Daoy (cell line): ENCODE measurements at regions not wholly inside any gene's neighbourhood (a gene's known extent, or its start where the extent isn't known, plus 50 kb on each side); places are given as distances from the start of the nearest gene placed in this dataset.
"Not testable (repeated sequence)": the region's sequence is repeated elsewhere in the genome, so short reads cannot be mapped to it uniquely, and the experiment has no call there.

Source experiments
- DNase-seq: peaks from one replicate; pipeline ENCODE4 v3.0.0-alpha.2; 2015; ENCODE audit warnings: low read depth

DNA sequence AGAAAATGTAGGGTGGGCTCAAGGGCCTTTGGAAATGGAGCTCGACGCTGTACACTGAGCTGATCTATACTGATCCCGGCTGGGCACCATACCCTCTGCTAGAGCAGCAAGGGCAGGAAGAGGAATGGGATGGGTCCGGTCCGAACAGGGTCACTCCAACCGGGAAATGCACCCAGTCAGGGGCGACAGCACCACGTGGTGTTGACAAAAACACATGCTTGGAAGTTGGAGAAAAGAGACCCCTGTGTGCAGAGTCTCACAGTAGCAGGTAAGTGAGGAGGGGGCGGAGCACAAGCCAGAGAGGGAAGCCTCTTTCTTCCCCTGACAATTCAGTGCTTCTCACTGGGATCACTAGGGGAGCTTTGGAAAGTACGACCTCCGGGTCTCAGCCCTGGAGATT, 84.1 kb upstream of the ASB18 start:
- no peak for DNase-seq

DNA sequence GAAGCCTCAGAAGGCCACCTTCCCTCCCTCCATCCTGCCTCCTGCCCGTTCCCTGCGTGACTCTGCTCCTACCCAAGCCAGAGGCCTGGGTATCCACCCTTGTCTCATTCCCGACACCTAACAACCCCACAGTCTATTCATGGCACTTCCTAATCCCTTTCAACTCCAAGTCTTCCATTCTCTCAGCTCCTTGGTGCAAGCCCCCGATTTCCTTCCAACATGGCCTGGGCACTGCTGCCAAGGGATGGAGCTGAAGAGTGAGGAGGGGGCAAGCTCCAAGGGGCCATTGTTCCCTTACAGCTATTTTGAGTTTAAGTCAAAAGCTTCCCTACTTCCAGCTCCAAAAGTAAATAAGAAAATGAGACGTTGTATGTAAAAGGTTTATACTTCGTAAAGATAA, 84.8 kb upstream of the ASB18 start:
- no peak for DNase-seq

DNA sequence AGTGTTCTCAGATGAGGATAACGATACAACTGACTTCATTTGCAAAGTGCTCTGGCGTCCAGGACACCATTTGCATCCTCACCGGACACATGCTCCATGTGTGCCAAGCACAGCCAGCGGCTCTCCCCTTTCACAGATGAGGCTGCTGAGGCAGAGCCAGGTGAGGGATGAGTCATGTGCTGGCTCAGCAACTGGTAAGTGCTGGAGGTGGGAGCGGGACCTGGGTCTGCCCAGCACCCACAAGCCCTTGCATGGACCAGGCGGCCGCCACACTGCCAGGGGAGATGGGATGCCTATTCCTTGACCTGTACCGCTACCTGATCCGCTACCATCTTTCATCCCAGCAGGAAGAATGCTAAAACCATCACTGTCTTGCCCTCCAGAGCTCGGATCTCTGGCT, 86.2 kb upstream of the ASB18 start:
- DNase-seq: no peak

DNA sequence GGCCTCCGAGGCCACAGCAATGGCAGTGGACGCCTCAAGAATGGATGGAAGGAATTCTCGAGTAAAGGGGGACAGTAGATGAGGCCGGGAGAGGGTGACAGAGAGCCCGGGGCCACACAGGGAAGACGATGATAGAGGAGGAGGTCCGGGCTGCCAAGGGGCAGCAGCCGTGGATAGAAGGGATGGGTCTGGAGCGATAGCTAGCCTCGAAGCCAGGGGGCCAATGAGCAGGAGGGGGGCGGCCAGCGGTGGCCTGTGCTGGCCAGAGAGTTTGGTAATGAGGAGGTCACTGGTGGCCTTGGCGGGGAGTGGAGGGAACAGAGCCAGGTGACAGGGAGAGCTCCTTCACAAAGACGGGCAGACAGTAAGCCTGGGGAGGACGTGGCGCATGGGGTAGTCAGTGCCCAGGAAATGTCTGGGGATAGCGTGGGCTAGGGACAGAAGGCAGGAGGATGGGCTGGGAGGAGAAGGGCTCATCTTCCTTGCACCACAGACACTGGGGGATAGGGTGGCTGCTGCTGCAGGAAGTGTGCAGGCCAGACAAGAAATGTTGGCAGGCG, 87.8 kb upstream of the ASB18 start:
- no peak for DNase-seq

DNA sequence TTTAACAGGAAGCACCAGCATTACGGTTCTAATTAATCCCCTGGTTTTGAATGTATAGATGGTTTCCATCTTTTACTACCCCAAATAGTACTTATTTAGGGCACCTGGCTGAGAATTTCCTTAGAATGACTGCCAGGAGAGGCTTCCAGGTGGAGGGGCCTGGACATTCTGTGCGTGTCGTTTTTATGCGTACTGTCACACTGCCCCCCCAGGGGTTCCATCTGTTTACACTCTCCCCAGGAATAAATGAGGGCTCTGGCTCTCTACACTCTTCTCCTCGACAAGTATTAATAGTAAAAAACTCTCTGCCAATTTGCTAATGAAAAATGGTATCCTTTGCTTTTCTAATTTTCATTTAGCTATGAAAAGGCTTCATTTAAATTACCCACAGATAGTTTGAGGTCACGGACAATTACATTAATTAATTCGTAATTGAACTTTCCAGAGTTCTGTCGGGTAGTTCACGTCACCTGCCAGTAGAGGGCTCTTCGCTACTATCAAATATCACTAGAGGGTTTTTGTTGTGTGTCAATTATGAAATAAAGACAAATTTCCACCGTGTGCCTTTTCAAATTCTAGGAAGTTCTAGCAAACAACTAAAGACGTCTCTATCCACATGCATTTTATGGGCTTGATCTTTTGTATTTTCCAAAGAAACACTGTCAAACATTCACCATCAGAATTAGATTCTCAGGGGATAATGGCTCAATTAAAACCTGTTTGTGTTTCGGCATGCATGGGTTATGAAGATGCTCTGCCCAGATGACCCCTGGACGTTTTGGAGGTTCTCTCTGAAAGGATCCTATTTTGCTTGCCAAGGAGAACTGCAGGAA, 88.8 kb upstream of the ASB18 start:
- DNase-seq: no peak

DNA sequence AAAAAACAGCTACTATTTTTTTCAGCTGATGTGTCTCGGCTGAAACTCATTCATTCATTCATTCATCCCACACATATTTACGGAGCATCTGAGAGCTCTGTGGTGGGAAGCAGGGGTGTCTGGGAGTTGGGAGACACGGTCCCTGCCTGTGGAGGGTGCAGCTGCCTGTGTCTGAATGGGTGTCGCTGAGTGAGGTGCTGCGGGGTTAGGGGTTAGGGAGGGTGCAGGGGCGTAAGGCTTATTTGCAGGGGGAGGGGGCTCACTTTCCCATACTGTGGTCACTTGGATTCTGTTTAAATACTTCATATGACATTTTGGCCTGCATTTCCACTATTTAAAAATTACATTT, 89.4 kb upstream of the ASB18 start:
- no peak for DNase-seq

DNA sequence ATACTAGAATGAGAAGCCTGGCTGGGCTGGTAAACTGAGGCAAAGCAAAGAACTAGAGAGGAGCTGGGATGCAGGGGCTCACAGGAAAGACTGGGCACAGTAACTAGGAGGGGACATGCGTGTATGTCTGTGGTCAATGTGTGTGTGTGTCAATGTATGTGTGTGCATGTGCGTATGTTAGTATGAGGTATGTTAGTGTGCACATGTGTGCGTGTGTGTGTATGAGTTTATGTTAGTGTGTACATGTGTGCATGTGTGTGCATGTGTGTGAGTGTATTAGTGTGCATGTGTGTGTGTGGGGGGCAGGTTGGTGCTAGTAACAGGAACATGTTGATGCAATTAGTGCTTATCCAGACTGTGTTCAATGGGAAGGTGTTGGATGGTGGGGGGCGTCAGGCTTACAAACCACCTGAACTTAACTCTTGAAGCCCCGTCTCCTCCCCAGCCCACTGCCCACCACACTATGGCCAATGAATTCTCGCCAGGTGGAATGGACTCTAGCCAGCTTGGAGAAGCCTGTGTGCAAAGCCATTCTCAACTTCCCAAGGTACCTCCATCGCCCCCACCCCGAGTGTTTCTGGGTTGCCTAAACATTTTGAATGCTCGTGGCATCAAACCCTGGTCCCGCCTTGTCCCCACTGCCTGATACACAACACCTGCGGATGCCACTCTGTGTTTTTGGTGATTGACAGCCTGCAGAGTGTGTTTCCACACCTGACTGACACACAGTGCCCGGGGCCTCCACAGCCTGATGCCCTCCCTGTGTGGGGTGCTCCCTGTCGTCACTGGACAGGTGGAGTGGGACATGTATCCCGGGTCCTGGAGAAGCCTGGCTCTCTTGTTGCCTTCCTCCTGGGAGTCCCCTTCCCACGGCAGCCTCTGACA, 90.1 kb upstream of the ASB18 start:
- DNase-seq: no peak

DNA sequence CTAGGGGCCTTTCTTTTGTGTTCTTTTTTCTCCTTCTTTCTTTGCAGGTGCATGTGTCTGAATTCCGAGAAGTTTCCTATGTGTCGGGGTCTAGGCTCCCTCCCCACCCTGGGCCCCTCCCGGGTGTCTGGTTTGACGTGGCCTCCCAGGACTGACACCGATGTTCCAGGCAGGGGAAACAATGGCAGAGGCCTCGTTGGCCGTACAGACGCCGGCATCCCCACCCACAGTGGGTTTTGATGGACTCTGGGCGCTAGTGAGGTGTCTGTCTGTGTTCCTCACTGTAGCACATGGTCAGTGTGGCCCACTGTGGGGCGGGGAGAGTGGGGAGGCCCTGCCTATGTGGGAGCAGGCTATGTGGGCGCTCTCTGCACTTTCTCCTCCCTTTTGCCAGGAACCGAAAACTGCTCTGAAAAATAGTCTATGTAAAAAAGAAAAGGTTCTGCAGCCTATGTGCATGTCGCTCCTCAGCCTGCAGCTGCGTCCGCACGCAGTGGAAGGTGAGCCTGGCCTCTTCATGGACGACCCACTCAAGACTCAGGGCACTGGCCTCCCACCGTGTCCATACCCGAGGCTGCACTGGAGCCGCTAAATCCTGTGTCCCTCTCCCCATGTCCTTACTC, 90.9 kb upstream of the ASB18 start:
- DNase-seq: no peak

DNA sequence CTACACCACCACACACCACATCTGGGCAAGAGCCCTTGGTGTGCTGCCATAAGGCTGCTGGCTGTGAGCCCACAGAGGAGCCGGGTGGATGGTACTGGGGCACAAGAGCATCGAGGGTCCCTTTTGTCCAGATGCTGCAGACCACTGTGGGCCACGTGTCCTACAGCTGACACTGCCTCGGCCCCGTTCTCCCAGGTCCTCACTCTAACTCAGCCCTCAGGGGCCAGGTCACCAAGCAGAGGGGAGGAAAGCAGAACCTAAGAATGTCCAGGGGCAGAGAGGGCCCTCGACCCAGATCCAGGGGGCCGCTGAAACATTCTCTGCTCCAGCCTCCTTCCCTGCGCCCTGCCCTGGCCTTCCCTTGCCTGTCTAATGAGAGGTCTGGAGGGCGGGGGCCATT, 91.7 kb upstream of the ASB18 start:
- no peak for DNase-seq

DNA sequence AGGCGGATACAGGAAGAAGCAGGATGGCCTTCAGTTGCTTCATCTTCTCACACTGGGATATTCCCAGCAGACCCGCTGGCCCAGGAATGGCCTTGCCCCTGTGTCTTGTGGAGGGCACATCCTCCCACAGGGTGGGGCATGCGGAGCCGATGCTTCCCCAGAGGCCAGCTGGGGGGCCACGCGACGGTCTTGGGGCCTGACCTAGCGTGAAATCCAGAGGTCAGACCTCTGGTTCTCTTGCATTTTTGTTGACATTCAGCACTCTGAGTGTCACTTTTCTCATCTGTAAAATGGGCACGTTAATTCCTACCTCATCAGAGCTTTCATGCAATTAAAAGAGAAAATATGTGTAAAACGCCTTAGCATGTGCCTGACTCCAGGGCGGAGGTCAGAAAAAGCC, 92.1 kb upstream of the ASB18 start:
- not testable (repeated sequence) for DNase-seq

DNA sequence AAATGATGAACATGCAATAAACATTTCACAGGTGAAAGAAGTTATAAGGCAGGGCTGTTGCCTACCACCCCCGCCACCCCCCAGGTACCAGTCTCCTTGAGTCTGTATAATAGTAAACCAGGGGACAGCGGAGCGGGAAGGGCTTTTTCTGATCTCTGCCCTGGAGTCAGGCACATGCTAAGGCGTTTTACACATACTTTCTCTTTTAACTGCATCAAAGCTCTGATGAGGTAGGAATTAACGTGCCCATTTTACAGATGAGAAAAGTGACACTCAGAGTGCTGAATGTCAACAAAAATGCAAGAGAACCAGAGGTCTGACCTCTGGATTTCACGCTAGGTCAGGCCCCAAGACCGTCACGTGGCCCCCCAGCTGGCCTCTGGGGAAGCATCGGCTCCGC, 94.3 kb upstream of the ASB18 start:
- DNase-seq: not testable (repeated sequence)

DNA sequence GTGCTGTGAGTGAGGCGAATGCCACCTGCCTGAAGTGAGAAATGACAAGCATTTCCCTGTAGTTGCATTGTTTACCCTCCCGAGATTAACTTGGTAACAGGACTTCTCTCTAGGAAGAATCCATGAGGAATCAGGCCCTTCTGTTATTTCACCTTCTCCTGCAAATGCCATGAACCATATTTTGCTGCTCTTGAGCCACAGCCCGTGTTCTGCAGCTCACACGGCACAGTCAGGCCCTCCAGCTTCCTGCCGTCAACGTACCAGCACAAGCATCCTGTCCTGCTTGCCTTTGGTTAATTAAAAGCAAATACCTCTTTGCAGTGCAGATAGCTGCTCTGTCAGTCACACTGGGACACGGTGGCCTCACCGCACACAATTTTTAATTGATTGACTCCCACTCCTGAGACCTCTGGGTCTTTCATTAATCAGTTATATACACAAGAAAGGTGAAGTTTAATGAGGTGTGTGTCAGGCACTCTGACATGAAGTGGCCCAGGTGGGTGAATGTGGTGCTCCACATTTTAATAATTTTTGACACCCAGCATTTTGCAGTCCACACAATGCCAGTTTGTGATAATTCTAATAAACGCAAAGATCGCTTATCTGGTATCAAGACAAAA, 95.3 kb upstream of the ASB18 start:
- DNase-seq: no peak

DNA sequence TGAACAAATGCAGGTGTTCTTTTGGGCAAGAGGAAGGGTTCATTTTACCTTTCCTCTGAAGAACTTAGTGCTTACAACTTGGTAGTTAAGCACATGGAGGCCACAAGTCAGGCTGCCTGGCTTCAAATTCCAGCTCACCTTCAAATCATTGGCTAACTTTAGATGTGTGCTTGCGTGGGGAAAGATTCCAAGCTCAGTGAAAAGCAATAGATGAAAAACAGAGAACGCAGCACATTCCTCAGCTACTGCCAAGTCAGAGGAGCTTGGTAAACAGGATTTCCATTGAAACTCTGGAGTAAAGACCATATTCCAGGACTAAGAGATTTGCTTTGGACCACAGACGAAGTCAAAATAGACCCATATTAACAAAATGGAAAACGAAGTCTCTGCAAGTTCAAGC, 96.3 kb upstream of the ASB18 start:
- DNase-seq: no peak

DNA sequence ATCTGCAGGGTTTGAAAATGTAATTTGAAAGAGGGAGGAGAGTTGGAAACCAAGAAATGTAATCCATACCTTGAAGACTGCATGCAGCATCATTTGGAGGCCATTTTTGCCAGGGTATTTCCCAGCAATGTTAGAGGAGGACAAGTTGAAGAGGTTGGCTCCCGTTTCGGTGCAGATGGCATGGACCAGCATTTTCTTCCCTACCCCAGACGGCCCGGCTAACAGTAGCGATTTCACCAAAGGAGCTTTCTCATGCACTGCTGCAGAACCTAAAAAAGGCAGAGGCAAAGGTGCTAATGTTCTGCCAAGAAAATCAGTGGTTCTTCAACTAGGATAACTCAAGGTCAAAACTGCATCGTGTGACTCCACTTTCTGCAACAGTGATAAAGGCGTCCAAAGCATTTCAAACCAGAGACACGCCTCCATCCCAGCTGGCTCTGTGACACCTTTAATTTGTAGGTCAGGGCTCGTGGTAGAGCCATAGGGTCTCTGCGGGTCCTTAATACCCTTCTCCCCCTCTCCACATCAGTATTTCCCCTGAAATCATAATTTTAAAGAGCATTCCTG, 99.6 kb upstream of the ASB18 start:
- no peak for DNase-seq

DNA sequence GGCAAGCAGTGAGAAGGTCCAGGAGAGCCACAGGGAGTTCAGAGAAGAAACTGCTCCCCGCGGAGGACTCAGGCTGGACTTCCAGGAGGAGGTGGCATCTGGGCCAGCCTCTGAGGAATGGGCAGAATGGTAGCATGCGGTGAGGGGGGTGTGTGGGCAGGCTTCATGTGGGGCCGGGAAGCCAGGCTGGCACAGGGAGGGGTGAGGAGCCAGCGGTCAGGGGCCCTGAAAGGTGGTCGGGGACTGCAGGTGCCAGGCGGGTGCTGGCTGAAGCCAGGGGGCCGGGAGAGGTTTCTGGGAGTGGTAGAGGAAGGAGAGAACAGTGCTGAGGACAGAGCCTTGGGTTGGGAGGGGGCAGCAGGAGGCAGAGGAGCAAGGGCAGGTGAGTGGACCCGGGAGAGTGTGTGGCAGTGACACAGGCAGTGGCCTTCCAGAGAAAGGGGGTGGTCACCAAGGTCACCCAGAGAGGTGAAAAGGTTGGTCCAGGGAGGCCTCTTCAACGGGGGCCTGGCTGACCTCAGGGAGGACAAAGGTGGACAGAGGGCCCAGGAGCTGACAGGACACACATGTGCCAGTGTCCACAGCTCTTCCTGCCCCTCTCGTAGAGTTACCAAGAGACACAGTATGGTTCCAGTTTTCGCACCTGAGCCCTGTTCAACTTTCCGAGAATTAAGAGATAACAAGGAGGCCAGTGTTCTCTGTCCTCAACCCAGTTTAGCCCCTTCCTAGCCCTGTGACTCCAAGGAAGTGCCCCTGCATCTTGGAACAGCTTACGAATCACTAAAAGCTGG, 101.2 kb upstream of the ASB18 start:
- DNase-seq: no peak

DNA sequence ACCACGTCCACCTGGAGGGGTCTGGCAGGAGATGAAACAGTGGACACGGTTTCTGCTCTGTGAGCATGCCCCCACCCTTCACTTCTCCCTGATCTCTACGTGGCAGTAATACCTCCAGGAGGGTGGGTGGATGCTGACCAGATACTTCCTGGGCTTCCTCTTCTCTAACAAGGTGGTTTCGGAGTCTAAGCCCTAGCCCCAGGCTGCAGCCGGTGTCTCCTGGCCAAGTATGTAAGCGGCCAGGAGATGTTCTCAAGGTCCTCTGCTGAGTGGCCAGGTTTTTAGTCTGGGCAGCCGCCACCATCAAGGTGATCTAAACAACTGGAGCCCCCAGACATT, 101.8 kb upstream of the ASB18 start:
- no peak for DNase-seq

DNA sequence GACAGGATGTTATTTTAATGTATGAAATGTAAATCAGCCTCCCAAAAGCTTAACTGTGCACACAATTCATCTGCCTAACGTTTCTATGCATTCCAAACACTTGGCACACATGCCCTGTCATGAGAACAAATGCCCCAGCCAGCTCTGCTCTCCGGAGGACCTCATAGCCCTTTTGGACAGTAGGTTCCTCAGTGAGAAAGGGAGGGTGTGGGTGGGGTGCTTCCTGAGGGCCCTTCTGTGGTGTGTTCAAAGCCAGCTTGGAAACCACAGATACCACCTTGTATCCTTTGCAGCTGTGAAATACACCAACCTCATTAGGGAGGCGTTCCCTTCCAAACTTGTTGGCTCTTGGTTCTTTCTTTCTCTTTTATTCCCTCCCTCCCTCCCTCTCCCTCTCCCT, 102.2 kb upstream of the ASB18 start:
- DNase-seq: no peak

DNA sequence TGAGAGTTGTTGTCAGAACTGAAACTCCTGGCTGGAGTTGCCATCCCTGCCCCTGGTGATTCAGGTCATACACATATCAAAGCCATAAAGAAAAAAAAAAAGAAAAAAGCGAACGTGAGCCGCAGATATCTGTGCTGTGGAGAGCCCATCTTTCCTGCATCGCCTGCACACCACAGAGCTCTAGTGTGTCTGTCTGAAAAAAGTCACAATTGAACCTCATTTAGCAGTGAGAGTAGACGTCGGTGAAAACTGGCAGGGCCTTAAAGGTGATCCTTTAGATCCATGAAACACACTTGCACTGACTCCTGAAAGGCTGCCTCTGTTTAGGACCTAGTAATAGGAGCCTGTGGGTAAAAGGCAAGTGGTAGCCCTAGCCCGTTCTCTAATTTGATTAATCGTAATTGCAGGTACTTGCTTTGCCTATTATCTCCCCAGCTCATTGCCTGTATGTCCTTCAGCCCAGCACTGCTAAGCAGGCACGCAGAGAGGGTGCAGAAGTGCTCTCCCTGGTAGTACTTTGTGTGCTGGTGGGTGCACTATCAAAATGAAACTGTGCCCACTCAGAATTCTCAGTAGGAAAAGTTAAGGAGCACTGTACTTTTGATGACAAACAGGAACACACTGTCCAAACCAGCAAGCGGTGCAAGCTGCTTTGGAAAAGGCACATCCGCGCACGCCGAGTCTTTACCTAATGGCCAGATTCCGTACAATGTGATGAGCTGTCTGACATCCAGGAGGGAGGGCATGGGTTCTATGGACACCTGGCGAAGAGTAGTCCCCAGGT, 103.5 kb upstream of the ASB18 start:
- no peak for DNase-seq

DNA sequence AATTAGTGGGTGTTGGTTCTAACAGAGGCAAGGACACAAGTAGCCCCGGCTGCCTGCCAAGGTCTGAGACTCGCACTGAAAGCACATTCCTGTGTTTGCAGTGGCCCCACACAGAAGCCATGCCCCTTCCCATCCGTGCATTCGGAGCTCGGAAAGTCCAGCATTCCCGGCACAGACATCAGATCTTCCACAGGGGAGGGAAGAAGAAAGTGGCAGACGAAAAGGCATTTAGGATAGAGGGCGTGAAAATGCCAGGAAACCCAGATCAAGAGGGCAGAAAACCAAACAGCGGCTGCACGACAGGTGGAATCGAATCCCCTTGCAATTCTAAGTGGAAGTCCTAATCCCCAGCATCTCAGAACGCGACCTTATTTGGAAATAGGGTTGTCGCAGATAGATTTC, 105.5 kb upstream of the ASB18 start:
- DNase-seq: no peak

DNA sequence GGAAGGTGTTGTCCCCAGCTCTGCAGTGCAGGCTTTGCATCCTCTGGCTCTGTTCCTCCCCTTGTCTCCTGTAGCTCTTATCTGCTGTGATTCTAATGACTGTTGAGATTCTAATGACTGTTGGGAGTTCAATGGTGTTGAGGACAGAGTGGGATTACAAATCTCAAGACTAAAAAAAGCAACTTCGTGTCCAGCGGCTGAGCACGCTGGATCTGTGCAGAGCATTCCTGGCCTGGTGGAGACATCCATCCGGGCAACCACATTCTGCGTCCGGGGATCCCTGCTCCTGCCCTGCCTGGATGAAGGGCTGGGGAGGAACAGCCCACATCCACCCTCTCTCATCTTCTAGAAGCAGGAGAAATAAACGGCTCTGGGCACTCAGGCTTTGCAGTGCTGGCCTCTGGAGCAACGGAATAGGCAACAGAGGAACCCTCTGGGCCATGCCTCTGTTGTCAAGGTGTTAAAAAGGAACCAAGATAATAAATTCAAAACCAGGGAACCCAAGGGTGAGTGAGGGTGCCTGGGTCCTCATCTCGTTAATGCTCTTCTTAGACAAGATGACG, 106.7 kb upstream of the ASB18 start:
- DNase-seq: no peak
